GM12872 (cell line): ENCODE measurements at regions not wholly inside any gene's neighbourhood (a gene's known extent, or its start where the extent isn't known, plus 50 kb on each side); places are given as distances from the start of the nearest gene placed in this dataset.

ENCODE experiments used
- CTCF ChIP-seq: IDR thresholded peaks from 3 replicates; pipeline ENCODE4 v1.5.1; 2011; ENCODE audit warnings: low read depth, mild to moderate bottlenecking, low read length, moderate library complexity; ENCODE audit not compliant: insufficient read depth

GRCh38 chr12:24073170-24073810, 123.8 kb upstream of the SOX5 start:
- no peak for TF ChIP-seq CTCF

- TF ChIP-seq CTCF: no peak
These were observed 122.8 kb upstream of the SOX5 start for GRCh38 chr12:24072302-24072701.

GRCh38 chr12:24071842-24072241, 122.4 kb upstream of the SOX5 start:
- TF ChIP-seq CTCF: no peak

GRCh38 chr12:24069532-24070395, 120.3 kb upstream of the SOX5 start:
- no peak for TF ChIP-seq CTCF

- TF ChIP-seq CTCF: no peak
These were observed 117.4 kb upstream of the SOX5 start for GRCh38 chr12:24066865-24067264.

GRCh38 chr12:24066097-24066496, 116.6 kb upstream of the SOX5 start:
- TF ChIP-seq CTCF: no peak

GRCh38 chr12:24062642-24063245, 113.3 kb upstream of the SOX5 start:
- no peak for TF ChIP-seq CTCF
